ENCODE measurements at regions not wholly inside any gene's neighbourhood (a gene's known extent, or its start where the extent isn't known, plus 50 kb on each side); places are given as distances from the start of the nearest gene placed in this dataset.
A peak's percentile ranks its signal among the peaks of the same experiment; 100 is the strongest.
"Not testable (repeated sequence)": the region's sequence is repeated elsewhere in the genome, so short reads cannot be mapped to it uniquely, and the experiment has no call there.

- not testable (repeated sequence) for H3K36me3 Mint-ChIP-seq (ENCODE audit: insufficient read depth in 2 of 2); H3K27ac Mint-ChIP-seq; H3K27me3 Mint-ChIP-seq (ENCODE audit: low read depth); ATAC-seq (replicated peaks in 1 of 2); H3K4me1 Mint-ChIP-seq (ENCODE audit: low read depth); H3K4me3 Mint-ChIP-seq; DNase-seq
- peaks cover 5 to 10% of the 10 kb centered on the region in 2 donors for H3K9me3 Mint-ChIP-seq
Observed at GRCh38 chr3:32042867-32043266, 61.3 kb downstream of the ZNF860 start.

GRCh38 chr3:32045091-32045915 is 61.1 kb upstream of the GPD1L start:
- peaks cover 5% of the 10 kb centered on the region for H3K4me1 Mint-ChIP-seq (ENCODE audit: low read depth)
- no peak overlapping the region for H3K4me3 Mint-ChIP-seq
- peaks cover 7 to 10% of the 10 kb centered on the region in 2 donors for H3K36me3 Mint-ChIP-seq (ENCODE audit: insufficient read depth in 2 of 2)
- DNase-seq (no peak), ATAC-seq (replicated peaks in 1 of 2) (no peak)
- no peaks in the 10 kb centered on the region for H3K27me3 Mint-ChIP-seq (ENCODE audit: low read depth)
- peak overlapping the region; percentile 3 for H3K27ac Mint-ChIP-seq
- H3K9me3 Mint-ChIP-seq, result peaks cover 6 to 13% of the 10 kb centered on the region in 2 donors

DNA sequence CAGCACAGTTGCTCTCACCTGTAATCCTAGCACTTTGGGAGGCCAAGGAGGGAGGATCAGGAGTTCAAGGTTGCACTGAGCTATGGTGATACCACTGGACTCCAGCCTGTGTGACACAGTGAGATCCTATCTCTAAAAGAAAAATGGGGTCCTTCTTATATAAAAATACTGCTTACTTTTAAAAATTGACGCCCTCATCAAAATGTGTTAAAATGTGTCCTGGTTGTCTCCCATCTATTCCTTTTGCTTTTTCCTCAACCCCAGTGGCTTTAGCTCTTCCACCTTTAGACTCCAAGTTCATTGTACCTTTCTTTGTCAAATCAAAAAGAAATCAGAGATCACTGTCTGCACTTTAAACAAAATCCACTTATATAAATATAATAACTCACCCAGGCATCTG is 60.3 kb upstream of the GPD1L start:
- H3K36me3 Mint-ChIP-seq (ENCODE audit: insufficient read depth in 2 of 2), result peaks cover 7 to 13% of the 10 kb centered on the region in 2 donors
- no peak for DNase-seq
- peaks cover 6 to 13% of the 10 kb centered on the region in 2 donors for H3K9me3 Mint-ChIP-seq
- H3K4me3 Mint-ChIP-seq, result no peak overlapping the region
- peaks cover 7% of the 10 kb centered on the region for H3K4me1 Mint-ChIP-seq (ENCODE audit: low read depth)
- H3K27me3 Mint-ChIP-seq (ENCODE audit: low read depth), result no peaks in the 10 kb centered on the region
- ATAC-seq (replicated peaks in 1 of 2), result no peak
- H3K27ac Mint-ChIP-seq, result no peak overlapping the region

- no peak overlapping the region for H3K27ac Mint-ChIP-seq
- peaks cover 7% of the 10 kb centered on the region for H3K4me1 Mint-ChIP-seq (ENCODE audit: low read depth)
- H3K27me3 Mint-ChIP-seq (ENCODE audit: low read depth), result no peaks in the 10 kb centered on the region
- ATAC-seq (replicated peaks in 1 of 2), result no peak
- H3K4me3 Mint-ChIP-seq, result no peak overlapping the region
- H3K9me3 Mint-ChIP-seq, result peaks cover 1 to 3% of the 10 kb centered on the region in 2 donors
- peaks cover 1 to 4% of the 10 kb centered on the region in 2 donors for H3K36me3 Mint-ChIP-seq (ENCODE audit: insufficient read depth in 2 of 2)
- DNase-seq, result no peak
Observed at GRCh38 chr3:32048487-32049182, 57.8 kb upstream of the GPD1L start.

- ATAC-seq (replicated peaks in 1 of 2), result no peak
- Mint-ChIP-seq H3K27me3 (ENCODE audit: low read depth) (no peaks in the 10 kb centered on the region), H3K4me1 (ENCODE audit: low read depth) (peaks cover 7% of the 10 kb centered on the region), H3K27ac (no peak overlapping the region), H3K36me3 (ENCODE audit: insufficient read depth in 2 of 2) (peaks cover 1 to 4% of the 10 kb centered on the region in 2 donors), H3K4me3 (no peak overlapping the region), H3K9me3 (peaks cover 2 to 3% of the 10 kb centered on the region in 2 donors)
- DNase-seq, result no peak
Observed at GRCh38 chr3:32049916-32050315, 56.5 kb upstream of the GPD1L start.

- H3K4me3 Mint-ChIP-seq; DNase-seq; H3K9me3 Mint-ChIP-seq; H3K27ac Mint-ChIP-seq; H3K36me3 Mint-ChIP-seq (ENCODE audit: insufficient read depth in 2 of 2); ATAC-seq (replicated peaks in 1 of 2); H3K27me3 Mint-ChIP-seq (ENCODE audit: low read depth): not testable (repeated sequence)
- peaks cover 10% of the 10 kb centered on the region for H3K4me1 Mint-ChIP-seq (ENCODE audit: low read depth)
Observed at GRCh38 chr3:32052230-32052629, 54.2 kb upstream of the GPD1L start.

- DNase-seq; H3K9me3 Mint-ChIP-seq; H3K36me3 Mint-ChIP-seq (ENCODE audit: insufficient read depth in 2 of 2); H3K4me3 Mint-ChIP-seq; H3K27me3 Mint-ChIP-seq (ENCODE audit: low read depth); H3K27ac Mint-ChIP-seq; ATAC-seq (replicated peaks in 1 of 2): not testable (repeated sequence)
- H3K4me1 Mint-ChIP-seq (ENCODE audit: low read depth), result peaks cover 14% of the 10 kb centered on the region
Observed at GRCh38 chr3:32052851-32053250, 53.6 kb upstream of the GPD1L start.

DNA sequence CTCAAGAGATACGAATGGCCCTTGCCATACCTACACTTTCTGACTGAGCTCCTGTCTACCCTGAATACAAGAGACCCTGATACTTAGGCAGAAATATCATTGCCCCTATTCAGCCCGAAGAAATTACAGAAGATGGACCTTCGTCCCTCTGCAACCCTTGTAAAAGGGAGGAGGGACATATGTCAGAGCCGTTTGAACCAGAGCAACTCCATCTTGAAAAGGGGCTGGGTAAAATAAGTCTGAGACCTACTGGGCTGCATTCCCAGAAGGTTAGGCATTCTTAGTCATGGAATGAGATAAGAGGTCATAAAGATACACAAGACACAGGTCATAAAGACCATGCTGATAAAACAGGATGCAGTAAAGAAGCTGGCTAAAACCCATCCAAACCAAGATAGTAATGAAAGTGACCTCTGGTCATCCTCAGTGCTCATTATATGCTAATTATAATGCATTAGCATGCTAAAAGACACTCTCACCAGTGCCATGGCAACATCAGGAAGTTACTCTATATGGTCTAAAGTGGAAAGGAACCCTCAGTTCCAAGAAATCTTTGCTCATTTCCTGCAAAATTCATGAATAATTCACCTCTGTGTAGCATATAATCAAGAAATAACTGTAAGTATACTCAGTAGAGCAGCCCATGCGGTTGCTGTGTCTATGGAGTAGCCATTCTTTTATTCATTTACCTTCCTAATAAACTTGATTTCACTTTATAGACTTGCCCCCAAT is 49.7 kb upstream of the GPD1L start:
- Mint-ChIP-seq H3K27ac (no peak overlapping the region), H3K9me3 (peaks cover 0 to 1% of the 10 kb centered on the region in 2 donors), H3K4me1 (ENCODE audit: low read depth) (peaks cover 6% of the 10 kb centered on the region), H3K36me3 (ENCODE audit: insufficient read depth in 2 of 2) (no peaks in the 10 kb centered on the region), H3K27me3 (ENCODE audit: low read depth) (no peaks in the 10 kb centered on the region), H3K4me3 (no peak overlapping the region)
- peak; percentile 40 to 65 for ATAC-seq (replicated peaks in 1 of 2)
- no peak for DNase-seq

Measured in activated T-cell treated with anti-CD3 and anti-CD28 coated beads, Interleukin-2, amount 50 U/mL, for 72 hours (primary cell).